Mesenchymal stem cell (in vitro differentiated cells and primary cell): ENCODE measurements at regions not wholly inside any gene's neighbourhood (a gene's known extent, or its start where the extent isn't known, plus 50 kb on each side); places are given as distances from the start of the nearest gene placed in this dataset.

Source experiments
- DNase-seq: peaks from one replicate; pipeline ENCODE4 v3.0.0-alpha.2; 2013
- H2AFZ ChIP-seq: one replicate; pipeline ENCODE4 v1.6.1; 2013; ENCODE audit warnings: low read depth, mild to moderate bottlenecking, control low read depth, inconsistent platforms, low read length, moderate library complexity
- H2AK5ac ChIP-seq: 2 replicates; pipeline ENCODE4 v1.6.1; 2013; ENCODE audit warnings: low read length, moderate library complexity, mild to moderate bottlenecking, inconsistent platforms; ENCODE audit not compliant: severe bottlenecking
- H2BK120ac ChIP-seq: one replicate; pipeline ENCODE4 v1.6.1; 2013; ENCODE audit warnings: low read depth, mild to moderate bottlenecking, inconsistent platforms, low read length, moderate library complexity
- H2BK12ac ChIP-seq, 2 experiments: one replicate each; pipeline ENCODE4 v1.6.1; 2013; ENCODE audit warnings: inconsistent platforms in 2 of 2, low read length in 2 of 2, mild to moderate bottlenecking in 2 of 2, moderate library complexity in 2 of 2, control low read depth in 1 of 2
- H2BK15ac ChIP-seq: one replicate; pipeline ENCODE4 v1.6.1; 2013; ENCODE audit warnings: mild to moderate bottlenecking, low read depth, inconsistent platforms; ENCODE audit not compliant: poor library complexity, severe bottlenecking
- H2BK5ac ChIP-seq: 2 replicates; pipeline ENCODE4 v1.6.1; 2013; ENCODE audit warnings: low read depth, mild to moderate bottlenecking, low read length, control low read depth, inconsistent platforms; ENCODE audit not compliant: poor library complexity, severe bottlenecking
- H3K14ac ChIP-seq, 2 experiments: one replicate each; pipeline ENCODE4 v1.6.1; 2013; ENCODE audit warnings: inconsistent platforms in 2 of 2, low read length in 2 of 2, control low read depth in 1 of 2, mild to moderate bottlenecking in 1 of 2, moderate library complexity in 1 of 2
- H3K18ac ChIP-seq, 2 experiments: one replicate each; pipeline ENCODE4 v1.6.1; 2013; ENCODE audit warnings: inconsistent platforms in 2 of 2, low read length in 2 of 2, control low read depth in 1 of 2, low read depth in 1 of 2, mild to moderate bottlenecking in 1 of 2
- H3K23ac ChIP-seq, 2 experiments: one replicate each; pipeline ENCODE4 v1.6.1; 2013; ENCODE audit warnings: inconsistent platforms in 2 of 2, low read length in 2 of 2, mild to moderate bottlenecking in 2 of 2, moderate library complexity in 2 of 2, control low read depth in 1 of 2
- H3K27ac ChIP-seq: 2 replicates; pipeline ENCODE4 v1.5.1; 2013; ENCODE audit warnings: mild to moderate bottlenecking, moderate library complexity, low read length, control low read depth, inconsistent platforms; ENCODE audit not compliant: poor library complexity, severe bottlenecking
- H3K27me3 ChIP-seq, 2 experiments: 2 replicates each; pipeline versions ENCODE4 v1.6.1 to v1.7.0; 2013; ENCODE audit warnings: low read length in 2 of 2, mild to moderate bottlenecking in 2 of 2, moderate library complexity in 2 of 2, control low read depth in 1 of 2, inconsistent platforms in 1 of 2; ENCODE audit not compliant: control insufficient read depth in 1 of 2, insufficient read depth in 1 of 2
- H3K36me3 ChIP-seq, 2 experiments: 2 replicates each; pipeline versions ENCODE4 v1.6.1 to v1.7.0; 2013; ENCODE audit warnings: low read length in 2 of 2, control low read depth in 1 of 2, inconsistent platforms in 1 of 2, low read depth in 1 of 2, mild to moderate bottlenecking in 1 of 2; ENCODE audit not compliant: insufficient read depth in 2 of 2, control insufficient read depth in 1 of 2
- H3K4ac ChIP-seq, 2 experiments: one replicate each; pipeline ENCODE4 v1.6.1; 2013; ENCODE audit warnings: inconsistent platforms in 2 of 2, low read length in 2 of 2, mild to moderate bottlenecking in 2 of 2, moderate library complexity in 2 of 2, control low read depth in 1 of 2, low read depth in 1 of 2
- H3K4me1 ChIP-seq: 2 replicates; pipeline ENCODE4 v1.6.1; 2013; ENCODE audit warnings: low read depth, low read length, control low read depth; ENCODE audit not compliant: control insufficient read depth, insufficient read depth
- H3K4me2 ChIP-seq: 2 replicates; pipeline ENCODE4 v1.6.1; 2013; ENCODE audit warnings: low read length, mild to moderate bottlenecking, inconsistent platforms; ENCODE audit not compliant: poor library complexity, severe bottlenecking
- H3K4me3 ChIP-seq, 2 experiments: 2 replicates each; pipeline versions ENCODE4 v1.5.1 to v1.7.0; 2013; ENCODE audit warnings: low read length in 2 of 2, mild to moderate bottlenecking in 2 of 2, control low read depth in 1 of 2, low read depth in 1 of 2; ENCODE audit not compliant: insufficient read depth in 1 of 2
- H3K79me1 ChIP-seq: replicated peaks from 2 replicates; pipeline ENCODE4 v1.6.1; 2013; ENCODE audit warnings: mild to moderate bottlenecking, control low read depth, low read length, inconsistent platforms; ENCODE audit not compliant: poor library complexity, severe bottlenecking
- H3K9ac ChIP-seq: 2 replicates; pipeline ENCODE4 v1.7.0; 2013; ENCODE audit warnings: mild to moderate bottlenecking, low read length, moderate library complexity
- H3K9me3 ChIP-seq: 2 replicates; pipeline ENCODE4 v1.7.0; 2013; ENCODE audit warnings: mild to moderate bottlenecking, low read length; ENCODE audit not compliant: control insufficient read depth
- H4K8ac ChIP-seq: one replicate; pipeline ENCODE4 v1.6.1; 2013; ENCODE audit warnings: inconsistent platforms, mild to moderate bottlenecking, low read length, moderate library complexity
- H4K91ac ChIP-seq: one replicate; pipeline ENCODE4 v1.6.1; 2013; ENCODE audit warnings: mild to moderate bottlenecking, low read length, inconsistent platforms
- WGBS: methylation state at CpG from one replicate; pipeline ENCODE4 v1.1.7; 2013; ENCODE audit warnings: mixed read lengths; 5-methylcytosine and 5-hydroxymethylcytosine counted together

GRCh38 chr17:70582777-70583176 lies 413.4 kb downstream of the KCNJ2 start:
- 0% methylated on average over 1 of the region's 1 CpG for WGBS
- Histone ChIP-seq H3K9ac (no peak overlapping the region), H3K27ac (no peak overlapping the region), H2AK5ac (no peak overlapping the region), H3K27me3 (no peaks in the 10 kb centered on the region), H2BK12ac (no peak overlapping the region), H4K8ac (no peak overlapping the region), H3K4me2 (no peak overlapping the region), H3K23ac (no peak overlapping the region), H3K9me3 (no peaks in the 10 kb centered on the region), H3K4me3 (no peak overlapping the region), H2AFZ (no peak overlapping the region), H2BK120ac (no peak overlapping the region), H3K36me3 (no peaks in the 10 kb centered on the region), H2BK15ac (no peak overlapping the region), H3K4ac (no peak overlapping the region), H4K91ac (no peak overlapping the region), H3K14ac (no peak overlapping the region), H2BK5ac (no peak overlapping the region), H3K4me1 (no peaks in the 10 kb centered on the region), H3K18ac (no peak overlapping the region), H3K79me1 (no peaks in the 10 kb centered on the region)
- DNase-seq, result no peak

- H3K4ac ChIP-seq, result no peak overlapping the region
- H3K9me3 ChIP-seq, result no peaks in the 10 kb centered on the region
- peak overlapping the region in 1 of 2 experiments; percentile 12 for H3K18ac ChIP-seq
- H2AFZ ChIP-seq, result no peak overlapping the region
- H3K4me2 ChIP-seq, result no peak overlapping the region
- no peak overlapping the region for H3K4me3 ChIP-seq
- no peak overlapping the region for H3K9ac ChIP-seq
- H2AK5ac ChIP-seq, result no peak overlapping the region
- no peak for DNase-seq
- no peak overlapping the region for H4K8ac ChIP-seq
- no peaks in the 10 kb centered on the region for H3K4me1 ChIP-seq
- H2BK5ac ChIP-seq, result no peak overlapping the region
- H3K27me3 ChIP-seq, result no peaks in the 10 kb centered on the region
- WGBS, result 85% methylated on average over 3 of the region's 4 CpGs
- no peaks in the 10 kb centered on the region for H3K36me3 ChIP-seq
- no peak overlapping the region for H2BK12ac ChIP-seq
- no peak overlapping the region for H3K23ac ChIP-seq
- H2BK15ac ChIP-seq, result no peak overlapping the region
- H3K14ac ChIP-seq, result no peak overlapping the region
- H3K79me1 ChIP-seq, result no peaks in the 10 kb centered on the region
- no peak overlapping the region for H4K91ac ChIP-seq
- no peak overlapping the region for H2BK120ac ChIP-seq
- no peak overlapping the region for H3K27ac ChIP-seq
Observed at GRCh38 chr17:70584255-70584654, 414.9 kb downstream of the KCNJ2 start.

GRCh38 chr17:70588003-70588402 lies 418.7 kb downstream of the KCNJ2 start:
- Histone ChIP-seq H2AK5ac (no peak overlapping the region), H3K4me3 (no peak overlapping the region), H4K91ac (no peak overlapping the region), H2AFZ (no peak overlapping the region), H3K36me3 (no peaks in the 10 kb centered on the region), H3K9me3 (no peaks in the 10 kb centered on the region), H2BK12ac (no peak overlapping the region), H3K4me2 (no peak overlapping the region), H3K14ac (no peak overlapping the region), H3K27ac (no peak overlapping the region), H3K79me1 (no peaks in the 10 kb centered on the region), H3K18ac (no peak overlapping the region), H3K4me1 (no peaks in the 10 kb centered on the region), H4K8ac (no peak overlapping the region), H2BK15ac (no peak overlapping the region), H3K27me3 (no peaks in the 10 kb centered on the region), H3K4ac (no peak overlapping the region), H3K9ac (no peak overlapping the region), H2BK5ac (no peak overlapping the region), H2BK120ac (no peak overlapping the region), H3K23ac (no peak overlapping the region)
- 85% methylated on average over 2 of the region's 2 CpGs for WGBS
- DNase-seq, result peak; percentile 24

GRCh38 chr17:70597774-70598173 lies 428.4 kb downstream of the KCNJ2 start:
- Histone ChIP-seq H3K4me3 (no peak overlapping the region), H3K36me3 (no peaks in the 10 kb centered on the region), H3K23ac (no peak overlapping the region), H4K91ac (no peak overlapping the region), H3K18ac (no peak overlapping the region), H3K4ac (no peak overlapping the region), H2BK15ac (no peak overlapping the region), H3K14ac (no peak overlapping the region), H2BK5ac (no peak overlapping the region), H3K27ac (no peak overlapping the region), H3K27me3 (no peaks in the 10 kb centered on the region), H2AK5ac (no peak overlapping the region), H3K79me1 (no peaks in the 10 kb centered on the region), H2AFZ (no peak overlapping the region), H3K9ac (no peak overlapping the region), H4K8ac (no peak overlapping the region), H3K4me1 (no peaks in the 10 kb centered on the region), H3K9me3 (no peaks in the 10 kb centered on the region), H2BK12ac (no peak overlapping the region), H2BK120ac (no peak overlapping the region), H3K4me2 (no peak overlapping the region)
- no peak for DNase-seq
